Cardiac muscle cell (in vitro differentiated cells and primary cell): ENCODE measurements at regions not wholly inside any gene's neighbourhood (a gene's known extent, or its start where the extent isn't known, plus 50 kb on each side); places are given as distances from the start of the nearest gene placed in this dataset.
A peak's percentile ranks its signal among the peaks of the same experiment; 100 is the strongest.

Source experiments
- DNase-seq, 2 donors: peaks; one replicate each; pipeline versions ENCODE4 v3.0.0 to v3.0.0-alpha.2; 2010 to 2017; ENCODE audit warnings: low read depth in 1 of 2, low spot score in 1 of 2
- H3K27ac ChIP-seq: fragments of 200-600 bp; sonication (generic); 2 replicates; pipeline ENCODE4 v1.5.1; 2016
- H3K27me3 ChIP-seq: fragments of 200-600 bp; sonication (generic); 2 replicates; pipeline ENCODE4 v1.6.0; 2016; ENCODE audit warnings: control low read depth
- H3K36me3 ChIP-seq: fragments of 200-600 bp; sonication (generic); 2 replicates; pipeline ENCODE4 v1.5.1; 2016; ENCODE audit warnings: control low read depth
- H3K4me1 ChIP-seq: fragments of 200-600 bp; sonication (generic); 2 replicates; pipeline ENCODE4 v1.8.1; 2017; ENCODE audit warnings: low read depth, mild to moderate bottlenecking, mixed run types
- H3K4me3 ChIP-seq: fragments of 200-600 bp; sonication (generic); 2 replicates; pipeline ENCODE4 v1.5.1; 2016; ENCODE audit warnings: mild to moderate bottlenecking
- H3K9me3 ChIP-seq: fragments of 200-600 bp; sonication (generic); 2 replicates; pipeline ENCODE4 v1.5.1; 2017; ENCODE audit warnings: low read depth, mild to moderate bottlenecking, control low read depth
- TF ChIP-seq, protein P1 (sequence below): IDR thresholded peaks from 2 replicates; pipeline ENCODE4 v1.5.1; 2012; ENCODE audit warnings: low read depth, mild to moderate bottlenecking, low read length

DNA sequence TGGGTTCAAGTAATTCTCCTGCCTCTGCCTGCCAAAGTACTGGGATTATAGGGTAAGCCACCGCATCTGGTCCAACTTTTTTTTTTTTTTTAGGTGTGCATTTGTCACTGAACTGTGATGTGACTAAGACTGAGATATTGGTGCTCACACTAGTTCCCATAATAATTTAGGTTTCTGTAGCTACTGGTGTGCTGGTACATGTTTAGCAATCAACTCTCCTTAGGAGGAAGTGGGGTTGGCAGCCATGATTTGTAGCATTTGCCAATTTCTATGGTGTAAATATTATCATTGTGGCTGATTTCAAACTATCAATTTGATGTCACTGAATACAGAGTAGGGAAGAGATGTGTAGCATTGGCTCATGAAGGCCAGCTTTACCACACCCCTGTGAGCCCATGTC, 372.7 kb downstream of the EDEM1 start:
- DNase-seq, result no peak
- Histone ChIP-seq H3K9me3 (no peaks in the 10 kb centered on the region), H3K36me3 (no peaks in the 10 kb centered on the region), H3K27ac (no peak overlapping the region), H3K4me1 (no peaks in the 10 kb centered on the region), H3K4me3 (no peak overlapping the region), H3K27me3 (no peaks in the 10 kb centered on the region)
- TF ChIP-seq, protein P1, sequence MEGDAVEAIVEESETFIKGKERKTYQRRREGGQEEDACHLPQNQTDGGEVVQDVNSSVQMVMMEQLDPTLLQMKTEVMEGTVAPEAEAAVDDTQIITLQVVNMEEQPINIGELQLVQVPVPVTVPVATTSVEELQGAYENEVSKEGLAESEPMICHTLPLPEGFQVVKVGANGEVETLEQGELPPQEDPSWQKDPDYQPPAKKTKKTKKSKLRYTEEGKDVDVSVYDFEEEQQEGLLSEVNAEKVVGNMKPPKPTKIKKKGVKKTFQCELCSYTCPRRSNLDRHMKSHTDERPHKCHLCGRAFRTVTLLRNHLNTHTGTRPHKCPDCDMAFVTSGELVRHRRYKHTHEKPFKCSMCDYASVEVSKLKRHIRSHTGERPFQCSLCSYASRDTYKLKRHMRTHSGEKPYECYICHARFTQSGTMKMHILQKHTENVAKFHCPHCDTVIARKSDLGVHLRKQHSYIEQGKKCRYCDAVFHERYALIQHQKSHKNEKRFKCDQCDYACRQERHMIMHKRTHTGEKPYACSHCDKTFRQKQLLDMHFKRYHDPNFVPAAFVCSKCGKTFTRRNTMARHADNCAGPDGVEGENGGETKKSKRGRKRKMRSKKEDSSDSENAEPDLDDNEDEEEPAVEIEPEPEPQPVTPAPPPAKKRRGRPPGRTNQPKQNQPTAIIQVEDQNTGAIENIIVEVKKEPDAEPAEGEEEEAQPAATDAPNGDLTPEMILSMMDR, result no peak

DNA sequence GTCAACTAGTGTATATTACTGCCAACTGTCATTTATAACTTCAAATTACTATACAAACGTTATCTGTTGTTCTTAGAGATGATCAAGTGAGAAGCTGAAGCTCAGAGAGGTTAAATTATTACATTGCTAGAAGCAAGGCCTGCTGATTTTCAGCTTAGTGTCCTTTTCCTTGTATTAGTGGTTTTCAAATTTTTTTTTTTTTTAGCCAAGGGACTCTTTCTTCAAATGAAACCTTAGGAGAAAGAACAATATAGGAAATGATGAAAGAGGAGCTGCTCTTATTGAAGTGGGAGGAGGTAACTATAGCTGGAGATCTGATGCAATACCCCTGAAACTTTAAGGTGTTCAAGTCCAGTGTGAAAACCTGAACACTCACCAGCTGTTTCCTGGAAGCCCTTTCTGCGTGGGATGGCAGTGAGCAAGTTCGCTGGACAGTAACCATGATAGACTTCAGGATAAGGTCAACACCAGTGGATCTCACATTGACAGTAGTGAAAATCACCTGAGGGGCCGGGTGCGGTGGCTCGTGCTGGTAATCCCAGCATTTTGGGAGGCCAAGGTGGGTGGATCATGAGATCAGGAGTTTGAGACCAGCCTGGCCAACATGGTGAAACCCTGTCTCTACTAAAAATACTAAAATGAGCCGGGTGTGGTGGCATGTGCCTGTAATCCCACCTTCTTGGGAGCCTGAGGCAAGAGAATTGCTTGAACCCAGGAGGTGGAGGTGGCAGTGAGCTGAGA, 376.2 kb downstream of the EDEM1 start:
- Histone ChIP-seq H3K27ac (no peak overlapping the region), H3K4me1 (no peaks in the 10 kb centered on the region), H3K9me3 (no peaks in the 10 kb centered on the region), H3K36me3 (no peaks in the 10 kb centered on the region), H3K4me3 (no peak overlapping the region), H3K27me3 (no peaks in the 10 kb centered on the region)
- DNase-seq, result no peak
- TF ChIP-seq, protein P1, result no peak

- Histone ChIP-seq H3K36me3 (no peaks in the 10 kb centered on the region), H3K27me3 (no peaks in the 10 kb centered on the region), H3K4me1 (no peaks in the 10 kb centered on the region), H3K27ac (no peak overlapping the region), H3K9me3 (no peaks in the 10 kb centered on the region), H3K4me3 (no peak overlapping the region)
- TF ChIP-seq, protein P1, result no peak
- no peak for DNase-seq
Observed at GRCh38 chr3:5564278-5564666, 376.8 kb downstream of the EDEM1 start.

- H3K4me3 ChIP-seq, result no peak overlapping the region
- no peaks in the 10 kb centered on the region for H3K27me3 ChIP-seq
- H3K36me3 ChIP-seq, result no peaks in the 10 kb centered on the region
- H3K4me1 ChIP-seq, result no peaks in the 10 kb centered on the region
- TF ChIP-seq, protein P1, result no peak
- DNase-seq, result no peak
- H3K9me3 ChIP-seq, result no peaks in the 10 kb centered on the region
- H3K27ac ChIP-seq, result no peak overlapping the region
Observed at GRCh38 chr3:5565026-5565425, 377.5 kb downstream of the EDEM1 start.

DNA sequence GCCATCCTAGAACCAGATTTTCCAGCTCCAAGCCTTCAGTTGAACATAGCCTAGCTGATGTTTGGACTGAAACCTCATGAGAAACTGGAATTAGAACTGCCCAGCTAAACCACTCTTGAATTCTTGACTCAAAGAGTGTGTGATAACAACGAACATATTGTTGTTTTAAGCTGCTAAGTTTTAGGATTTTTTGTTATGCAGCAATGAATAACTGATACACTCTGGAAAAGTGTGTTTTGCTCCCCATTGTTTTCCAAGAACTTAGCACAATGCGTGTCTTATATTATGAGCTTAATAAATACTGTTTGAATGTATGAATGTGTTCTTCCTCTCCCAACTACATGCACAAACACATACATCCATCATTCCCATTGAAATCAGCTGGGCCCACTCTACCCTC, 379.6 kb downstream of the EDEM1 start:
- H3K4me1 ChIP-seq, result no peaks in the 10 kb centered on the region
- H3K27ac ChIP-seq, result no peak overlapping the region
- H3K27me3 ChIP-seq, result no peaks in the 10 kb centered on the region
- H3K36me3 ChIP-seq, result no peaks in the 10 kb centered on the region
- H3K9me3 ChIP-seq, result no peaks in the 10 kb centered on the region
- DNase-seq, result no peak
- no peak overlapping the region for H3K4me3 ChIP-seq
- TF ChIP-seq, protein P1, result no peak

DNA sequence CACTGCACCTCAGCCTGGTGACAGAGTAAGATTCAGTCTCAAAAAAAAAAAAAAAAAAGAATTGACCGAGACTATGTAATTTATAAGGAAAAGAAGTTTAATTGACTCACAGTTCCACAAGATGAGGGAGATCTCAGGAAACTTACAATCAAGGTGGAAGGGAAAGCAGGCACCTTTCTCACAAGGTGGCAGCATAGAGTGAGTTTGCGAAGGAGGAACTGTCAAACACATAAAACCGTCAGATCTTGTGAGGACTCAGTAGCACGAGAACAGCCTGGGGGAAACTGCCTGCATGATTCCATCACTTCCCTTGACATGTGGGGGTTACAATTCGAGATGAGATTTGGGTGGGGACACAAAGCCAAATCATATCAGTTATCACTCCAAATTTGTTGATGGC, 380.9 kb downstream of the EDEM1 start:
- peak in 1 of 2 donors; percentile 30 for DNase-seq
- no peaks in the 10 kb centered on the region for H3K36me3 ChIP-seq
- TF ChIP-seq, protein P1, result no peak
- no peaks in the 10 kb centered on the region for H3K9me3 ChIP-seq
- H3K4me3 ChIP-seq, result no peak overlapping the region
- no peak overlapping the region for H3K27ac ChIP-seq
- no peaks in the 10 kb centered on the region for H3K27me3 ChIP-seq
- no peaks in the 10 kb centered on the region for H3K4me1 ChIP-seq
